ENCODE measurements at regions not wholly inside any gene's neighbourhood (a gene's known extent, or its start where the extent isn't known, plus 50 kb on each side); places are given as distances from the start of the nearest gene placed in this dataset.
A peak's percentile ranks its signal among the peaks of the same experiment; 100 is the strongest.

DNA sequence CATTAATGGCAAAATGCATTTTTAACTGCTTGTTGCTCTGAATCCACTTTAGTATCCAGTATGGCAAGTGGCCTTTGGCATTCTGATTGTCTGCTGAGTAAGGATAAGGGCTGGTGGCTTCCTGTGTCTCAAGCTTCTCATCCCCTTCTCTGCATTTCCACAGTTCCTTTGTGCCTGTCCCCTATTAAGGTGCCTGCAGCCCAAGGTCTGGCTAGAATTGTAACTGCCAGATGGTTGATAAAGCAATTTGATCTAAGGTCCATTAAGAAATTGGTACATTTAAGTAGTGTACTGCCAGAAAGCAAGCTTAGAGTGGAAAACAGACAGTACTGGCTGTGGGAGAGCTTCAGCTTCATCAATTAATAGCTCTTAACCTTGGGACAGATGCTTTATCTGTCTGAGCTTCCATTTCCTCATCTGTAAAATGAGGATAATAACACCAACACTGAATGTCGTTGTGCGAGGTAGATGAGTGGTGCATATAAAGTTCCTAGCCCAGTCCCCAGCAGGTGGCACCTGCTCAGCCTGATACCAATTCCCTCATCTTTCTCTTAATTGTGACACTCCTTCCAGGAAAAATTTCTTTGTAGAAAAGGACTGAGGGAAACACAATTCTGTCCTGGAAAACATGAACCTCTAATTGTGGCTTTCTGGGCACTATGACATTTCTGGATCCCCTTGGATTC lies 570.6 kb upstream of the GCFC2 start:
- intact Hi-C loops (cut with DNase I), result no loop called here
- peak in 4 of 42 donors; percentile 9 to 22 (median 16) for DNase-seq

DNA sequence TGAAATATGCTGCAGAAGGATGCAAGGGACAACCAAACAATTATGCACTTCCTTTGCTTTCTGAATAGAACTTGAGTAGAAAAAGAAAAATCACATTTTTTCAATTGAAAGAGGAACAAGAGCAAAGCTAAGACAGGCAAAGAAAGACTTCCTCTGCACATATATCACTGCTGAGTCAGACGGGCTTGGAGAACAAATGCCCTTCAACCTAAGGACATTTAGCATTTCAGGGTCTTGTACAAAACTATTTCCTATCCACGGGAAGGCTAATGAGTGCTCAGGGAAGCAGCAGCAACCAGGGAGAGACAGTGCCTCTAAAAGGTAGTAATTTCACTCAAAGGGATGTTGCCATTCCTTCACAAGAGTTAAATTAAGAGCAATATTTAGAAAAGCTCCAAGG lies 570.0 kb upstream of the GCFC2 start:
- intact Hi-C loops (cut with DNase I), result no loop called here
- no peak for DNase-seq

DNA sequence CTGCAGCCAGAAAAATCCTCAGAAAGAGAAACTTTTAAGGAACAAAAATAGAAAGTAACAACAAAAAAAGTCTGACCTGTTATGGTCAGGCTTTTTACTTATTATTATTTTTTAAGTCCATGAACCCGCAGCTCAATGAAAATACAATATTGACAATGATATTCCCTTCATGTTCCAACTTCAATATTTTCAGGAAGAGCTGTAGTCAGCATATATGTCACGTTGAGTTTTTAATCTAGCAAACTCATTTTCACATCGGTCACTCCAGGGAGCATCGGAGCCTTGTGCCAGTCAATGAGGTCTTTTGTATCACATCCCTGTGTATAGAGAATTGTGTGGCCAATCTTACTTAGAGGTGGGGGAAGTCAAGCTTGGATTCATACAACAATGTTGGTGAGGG lies 568.4 kb upstream of the GCFC2 start:
- intact Hi-C loops (cut with DNase I), result no loop called here
- DNase-seq, result no peak

DNA sequence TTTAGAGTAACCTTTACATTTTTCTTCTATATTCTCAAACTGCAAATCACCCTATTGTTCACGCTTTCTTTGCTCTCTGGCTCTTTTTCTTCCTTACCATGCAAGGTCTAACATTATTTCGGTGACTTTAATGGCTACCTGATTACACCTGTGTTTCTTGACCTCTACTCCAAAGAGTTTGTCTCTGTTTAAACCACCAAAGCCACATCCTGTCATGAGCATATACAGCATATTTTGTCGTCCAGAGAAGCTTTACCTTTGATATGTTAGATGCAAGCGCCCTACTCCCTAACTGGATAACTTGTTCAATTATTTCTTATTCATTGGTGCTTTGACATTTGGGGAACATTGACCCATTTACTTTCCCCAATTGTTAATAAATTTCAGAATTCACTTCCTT lies 565.1 kb upstream of the GCFC2 start:
- no peak for DNase-seq
- intact Hi-C loops (cut with DNase I), result no loop called here

DNA sequence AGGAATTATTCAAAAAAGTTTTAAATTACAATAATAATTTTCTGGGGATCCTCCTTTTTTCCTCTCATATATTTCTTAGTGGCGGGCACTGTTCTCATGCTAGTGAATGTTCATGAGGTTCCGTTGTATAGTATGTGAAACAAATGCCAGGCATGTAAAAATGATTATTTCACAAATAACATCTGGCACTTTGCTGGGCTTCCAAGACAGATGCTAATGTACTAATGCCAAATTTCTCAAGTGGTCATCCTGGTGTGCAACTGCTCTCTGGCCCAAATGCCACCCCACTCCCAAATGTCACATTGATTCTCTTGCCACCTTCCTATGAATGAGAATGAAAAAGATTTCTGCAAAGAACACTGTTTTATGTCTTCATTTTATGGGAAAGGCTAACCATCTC lies 564.0 kb upstream of the GCFC2 start:
- no peak for DNase-seq
- intact Hi-C loops (cut with DNase I), result no loop called here

DNA sequence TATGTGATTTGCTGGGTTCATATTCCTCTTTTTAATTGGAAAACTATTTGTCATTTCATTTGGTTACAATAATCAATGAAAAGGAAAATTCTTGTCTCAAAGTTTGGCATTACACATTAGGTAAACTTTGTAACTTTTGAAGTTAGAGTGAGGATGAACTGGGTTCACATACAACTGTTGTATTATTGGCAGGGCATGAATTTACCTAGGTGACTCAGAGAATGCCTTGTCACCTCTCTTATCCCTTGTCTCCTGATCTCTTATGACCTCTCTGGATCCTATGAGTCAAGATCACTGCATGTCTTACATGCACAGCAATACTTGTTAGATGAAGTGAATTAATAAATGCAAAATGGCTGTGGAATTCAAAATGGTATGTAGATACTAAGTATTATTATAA lies 563.4 kb upstream of the GCFC2 start:
- intact Hi-C loops (cut with DNase I), result no loop called here
- no peak for DNase-seq

DNA sequence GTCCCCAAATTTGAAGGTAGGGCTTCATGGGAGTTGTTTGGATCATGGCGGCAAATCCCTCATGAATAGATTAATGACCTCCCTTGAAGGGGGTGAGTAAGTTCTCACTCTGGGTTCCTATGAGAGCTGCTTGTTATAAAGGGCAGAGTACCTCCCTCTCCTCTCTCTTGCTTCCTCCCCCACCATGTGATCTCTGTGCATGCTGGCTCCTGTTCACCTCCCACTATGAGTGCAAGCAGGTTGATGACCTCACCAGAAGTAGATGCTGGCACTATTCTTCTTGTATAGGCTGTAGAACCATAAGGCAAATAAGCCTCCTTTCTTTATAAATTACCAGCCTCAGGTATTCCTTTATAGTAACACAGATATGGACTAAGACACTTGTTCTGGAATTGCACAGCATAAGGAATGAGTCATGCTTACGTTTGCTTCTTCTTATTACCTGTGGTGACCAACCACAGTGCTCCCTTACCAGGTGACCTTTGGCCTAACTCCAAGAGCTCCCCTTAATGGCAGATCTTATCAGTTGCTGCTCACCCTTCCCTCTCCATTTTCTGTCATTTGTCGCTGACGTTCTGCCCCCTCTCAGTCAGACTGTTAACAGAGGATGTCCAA lies 559.5 kb upstream of the GCFC2 start:
- DNase-seq, result no peak
- intact Hi-C loops (cut with DNase I), result no loop called here

DNA sequence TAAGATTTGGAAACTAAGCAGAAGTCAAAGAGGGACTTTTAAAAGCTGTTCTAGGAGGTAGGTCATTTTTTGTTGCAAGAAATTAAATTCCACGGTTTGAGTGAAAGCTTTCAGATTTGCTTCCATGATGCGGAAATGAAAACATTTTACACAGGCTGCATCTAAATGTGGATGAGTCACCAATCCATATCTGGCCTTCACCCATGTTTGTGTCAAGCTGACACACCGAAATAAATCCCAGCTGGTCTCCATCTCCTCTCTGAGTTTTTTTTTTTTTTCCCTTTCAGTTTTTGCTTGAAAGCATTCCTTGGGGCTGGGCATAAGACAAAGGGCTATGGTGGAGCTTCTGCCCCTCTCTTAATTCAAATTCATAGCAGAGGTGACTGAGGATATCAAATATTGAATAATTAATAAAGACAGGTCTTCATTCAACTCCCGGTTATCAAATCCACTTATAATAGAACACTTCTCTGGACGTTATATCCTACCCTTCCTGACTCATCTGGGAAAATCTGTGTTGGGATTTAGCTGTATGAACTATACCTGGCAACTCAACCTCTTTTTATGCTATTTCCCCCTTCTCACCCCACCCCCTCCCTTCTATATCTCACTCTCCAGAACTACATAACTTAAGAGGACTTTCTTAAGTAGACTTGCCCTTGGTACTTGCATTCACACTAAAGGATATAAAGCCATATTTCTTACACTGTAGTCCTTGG lies 558.3 kb upstream of the GCFC2 start:
- intact Hi-C loops (cut with DNase I), result no loop called here
- no peak for DNase-seq

DNA sequence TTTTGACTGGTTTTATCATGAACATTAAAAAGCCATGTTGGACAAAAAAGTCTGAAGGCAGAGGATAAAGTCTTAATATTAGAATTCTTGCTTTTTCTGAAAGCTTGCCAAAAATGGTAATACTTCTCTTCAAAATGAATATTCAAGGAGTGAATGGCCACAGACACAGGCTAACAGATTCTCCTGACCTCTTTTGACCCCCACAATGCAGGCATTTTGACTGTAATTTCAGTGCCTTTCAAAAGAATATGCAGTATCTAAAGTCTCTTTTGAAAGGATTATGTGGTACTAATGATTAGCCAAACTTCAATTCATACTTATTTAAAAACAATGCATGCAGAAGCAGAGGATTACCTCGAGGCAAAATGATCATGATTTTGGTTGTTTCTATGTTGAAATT lies 557.8 kb upstream of the GCFC2 start:
- intact Hi-C loops (cut with DNase I), result no loop called here
- DNase-seq, result no peak

DNA sequence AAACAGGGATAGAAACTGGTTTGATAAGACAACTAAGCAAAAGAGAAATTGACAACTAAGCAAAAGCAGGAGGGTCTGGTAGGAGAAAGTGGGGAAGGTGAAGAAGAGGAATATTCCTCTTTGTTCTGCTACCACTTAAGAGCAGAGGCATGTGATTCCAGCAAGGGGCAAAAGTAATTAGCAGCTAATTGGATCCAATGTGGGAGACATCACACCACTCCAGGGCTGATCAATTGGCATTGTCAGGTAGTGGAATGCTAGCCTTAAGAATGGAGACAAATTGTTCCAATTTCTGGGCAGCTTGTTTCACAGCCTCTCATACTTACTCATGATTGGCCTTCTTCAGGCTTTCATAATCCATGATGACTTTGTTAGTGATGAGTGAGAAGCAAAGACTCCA lies 547.1 kb upstream of the GCFC2 start:
- intact Hi-C loops (cut with DNase I), result no loop called here
- DNase-seq, result no peak

DNA sequence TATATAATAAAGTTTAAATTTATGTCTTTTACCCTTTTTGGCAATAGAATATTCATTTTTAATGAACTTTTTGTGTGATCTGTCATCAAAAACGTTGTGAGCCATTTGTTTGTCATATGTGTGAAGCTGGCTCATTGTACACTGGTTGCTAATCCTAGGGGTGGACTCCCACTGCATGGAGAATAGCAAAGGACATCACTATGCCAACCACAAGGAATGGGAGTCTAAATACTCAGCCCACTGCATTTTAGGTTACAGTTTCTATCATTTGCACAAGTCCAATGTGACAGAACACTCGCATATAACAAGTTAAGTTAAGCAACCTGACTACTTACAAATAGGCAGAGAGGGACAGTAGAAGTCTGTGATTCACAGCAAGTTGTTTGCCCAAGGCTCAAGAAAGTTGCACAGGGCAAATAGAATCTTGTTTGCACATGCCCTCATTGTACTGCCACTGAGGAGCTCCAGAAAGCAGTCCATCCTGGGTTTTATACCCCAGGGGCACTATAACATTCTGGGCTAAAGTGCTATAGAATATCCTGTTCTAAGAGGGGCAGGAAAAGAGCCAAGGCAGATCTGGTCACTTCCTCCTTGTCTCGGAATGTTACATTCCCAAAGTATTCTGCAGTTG lies 545.9 kb upstream of the GCFC2 start:
- intact Hi-C loops (cut with DNase I), result no loop called here
- no peak for DNase-seq

DNA sequence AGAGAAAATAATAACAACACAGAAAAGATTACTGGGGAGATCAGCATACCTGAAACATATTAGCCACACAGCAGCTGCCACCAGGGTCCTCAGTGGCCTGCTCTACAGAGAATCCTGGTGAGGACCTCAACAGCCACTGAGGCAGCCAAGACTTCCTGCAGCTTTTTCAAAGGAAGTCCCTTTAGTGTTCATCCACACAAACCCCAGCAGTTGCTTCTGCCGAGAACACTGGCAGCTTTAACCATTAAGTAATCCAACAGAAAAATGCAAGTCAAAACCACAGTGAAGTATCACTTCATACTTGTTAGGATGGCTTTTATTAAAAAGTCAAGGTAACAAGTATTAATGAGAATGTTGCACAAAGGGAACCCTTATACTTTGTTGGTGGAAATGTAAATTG lies 542.0 kb upstream of the GCFC2 start:
- intact Hi-C loops (cut with DNase I), result no loop called here
- DNase-seq, result no peak

DNA sequence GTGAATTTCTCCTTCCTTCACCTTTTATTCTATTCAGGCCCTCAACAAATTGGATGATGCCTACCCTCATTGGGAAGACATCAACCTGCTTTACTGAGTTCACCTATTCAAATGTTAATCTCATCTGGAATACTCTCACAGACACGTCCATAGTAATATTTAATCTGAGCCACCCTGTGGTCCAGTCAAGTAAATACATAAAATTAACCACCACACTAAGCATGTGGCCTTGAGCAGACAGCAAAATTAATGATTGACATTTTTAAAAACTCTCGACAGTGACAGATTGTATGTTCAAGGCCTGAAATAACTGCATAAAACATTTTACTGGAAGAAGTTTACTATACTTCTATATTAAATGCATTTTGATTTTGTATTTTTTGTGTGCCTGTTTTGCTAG lies 540.6 kb upstream of the GCFC2 start:
- no peak for DNase-seq
- intact Hi-C loops (cut with DNase I), result no loop called here

DNA sequence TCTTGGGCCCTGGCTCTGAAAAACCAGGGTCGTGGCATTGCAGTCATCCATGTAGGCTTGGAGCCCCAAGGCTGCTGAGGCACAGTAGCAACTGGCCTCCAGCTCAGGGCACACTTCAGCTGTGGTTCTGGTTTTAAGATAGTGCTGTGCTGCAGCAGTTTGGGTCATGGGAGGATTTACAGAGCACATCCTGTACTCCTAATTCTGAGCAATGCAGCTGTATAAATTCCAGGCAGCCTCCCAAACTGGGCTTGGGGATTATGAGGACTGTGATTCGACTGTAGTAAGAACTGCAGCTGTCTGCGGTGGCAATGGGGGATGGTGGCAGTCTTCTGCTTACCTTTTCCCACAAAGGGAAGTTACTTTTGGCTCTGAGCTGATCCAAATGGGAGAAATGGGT lies 536.3 kb upstream of the GCFC2 start:
- DNase-seq, result no peak
- intact Hi-C loops (cut with DNase I), result no loop called here

DNA sequence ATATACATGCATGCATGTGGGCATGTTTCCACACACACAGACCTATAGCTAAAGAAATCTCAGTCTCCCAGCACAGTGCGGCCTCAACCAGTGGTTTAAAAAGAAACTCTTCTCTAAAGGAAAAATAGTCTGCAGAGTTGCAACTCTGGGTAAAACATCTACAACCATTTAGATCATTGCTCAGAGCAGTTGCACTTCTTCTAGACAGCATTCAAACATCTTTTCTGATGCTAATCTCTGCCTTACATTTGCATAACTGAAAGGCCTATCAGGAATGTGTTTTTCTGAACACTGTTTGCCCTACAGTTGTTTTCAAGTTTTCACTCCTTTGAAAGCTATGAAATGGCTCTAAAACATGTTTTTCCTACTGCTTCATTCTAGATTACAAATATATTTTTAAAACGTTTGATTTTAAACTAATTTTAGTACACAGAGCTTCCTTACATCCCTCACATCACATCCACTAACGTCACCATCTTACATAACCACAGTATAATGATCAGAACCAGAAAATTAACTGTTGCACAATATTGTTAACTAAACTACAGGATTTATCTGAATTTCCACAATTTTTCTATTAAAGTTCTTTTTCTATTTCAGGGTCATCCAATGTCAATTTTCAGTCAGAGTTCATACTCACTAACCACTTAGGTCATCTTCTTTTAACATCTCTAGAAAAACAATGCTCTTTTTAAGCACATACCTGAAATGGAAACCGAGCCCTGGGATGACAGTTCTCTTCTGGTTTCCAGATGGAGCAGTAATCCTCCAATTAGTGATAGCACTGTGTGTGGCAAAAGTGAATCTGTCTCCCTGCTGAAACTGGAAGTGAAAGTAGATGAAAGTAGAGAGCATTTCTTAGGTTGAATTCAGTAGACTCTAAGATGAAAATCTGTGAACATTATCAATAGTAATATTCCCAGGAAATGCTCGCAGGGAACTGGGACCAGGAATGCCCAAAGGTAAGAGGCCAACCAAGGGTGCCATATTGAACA lies 501.6 kb upstream of the GCFC2 start:
- no peak for DNase-seq

DNA sequence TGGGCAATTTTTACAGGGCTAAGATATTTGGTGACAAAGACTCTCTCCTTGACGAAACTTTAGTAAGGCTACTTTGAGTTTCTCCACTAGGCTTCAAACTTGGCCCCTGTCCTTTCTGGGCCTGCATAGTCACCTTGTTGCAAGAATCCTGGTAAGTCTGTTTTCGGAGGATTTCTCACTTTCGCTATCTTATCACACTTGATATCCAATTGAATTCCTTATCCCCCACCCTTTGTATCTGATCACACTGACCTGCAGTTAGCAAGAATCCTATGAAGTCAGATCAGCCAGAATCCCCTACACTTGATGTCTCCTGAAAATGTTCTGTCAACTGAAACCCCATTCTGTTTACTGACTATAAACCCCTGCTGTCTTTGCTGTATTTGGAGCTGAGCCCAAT lies 499.8 kb upstream of the GCFC2 start:
- DNase-seq, result no peak

More for the DNA sequence above, 501.6 kb upstream of the GCFC2 start:
- intact Hi-C loops (cut with DNase I), result no loop called here

DNA sequence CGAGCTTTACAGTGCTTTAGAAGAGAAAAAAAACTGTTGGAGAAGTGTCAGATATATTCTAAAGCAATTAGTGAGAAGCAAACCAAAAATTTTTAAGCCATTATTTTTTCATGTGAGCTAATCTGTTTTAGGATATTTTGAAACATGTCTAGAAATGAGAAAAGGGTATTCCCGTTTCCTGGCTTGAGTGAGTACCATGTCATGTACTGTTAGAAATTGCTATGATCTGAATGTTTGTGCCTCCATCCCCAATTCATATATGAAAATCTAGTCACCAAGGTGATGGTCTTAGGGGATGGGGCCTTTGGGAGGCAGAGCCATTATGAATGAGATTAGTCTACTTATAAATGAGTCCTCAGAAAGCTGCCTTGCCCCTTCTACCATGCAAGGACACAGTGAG lies 493.3 kb upstream of the GCFC2 start:
- intact Hi-C loops (cut with DNase I), result no loop called here
- DNase-seq, result no peak

More for the DNA sequence above, 499.8 kb upstream of the GCFC2 start:
- intact Hi-C loops (cut with DNase I), result no loop called here

DNA sequence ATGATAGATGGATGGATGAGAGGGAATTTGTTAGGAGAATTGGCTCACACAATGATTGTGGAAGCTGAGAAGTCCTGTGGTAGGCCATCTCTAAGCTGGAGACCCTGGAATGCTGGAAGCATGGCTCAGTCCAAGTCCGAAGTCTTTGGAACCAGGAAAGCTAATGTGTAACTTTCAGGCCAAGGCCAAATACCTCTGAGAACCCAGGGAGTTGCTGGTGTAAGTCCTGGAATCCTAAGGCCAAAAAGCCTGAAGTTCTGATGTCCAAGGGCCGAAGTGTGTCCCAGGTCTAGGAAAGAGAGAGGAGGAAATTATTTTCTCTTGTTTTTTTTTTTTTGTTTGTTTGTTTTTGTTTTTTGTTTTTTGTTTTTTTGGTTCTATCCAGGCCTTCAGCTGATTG lies 492.2 kb upstream of the GCFC2 start:
- intact Hi-C loops (cut with DNase I), result no loop called here
- DNase-seq, result no peak

DNA sequence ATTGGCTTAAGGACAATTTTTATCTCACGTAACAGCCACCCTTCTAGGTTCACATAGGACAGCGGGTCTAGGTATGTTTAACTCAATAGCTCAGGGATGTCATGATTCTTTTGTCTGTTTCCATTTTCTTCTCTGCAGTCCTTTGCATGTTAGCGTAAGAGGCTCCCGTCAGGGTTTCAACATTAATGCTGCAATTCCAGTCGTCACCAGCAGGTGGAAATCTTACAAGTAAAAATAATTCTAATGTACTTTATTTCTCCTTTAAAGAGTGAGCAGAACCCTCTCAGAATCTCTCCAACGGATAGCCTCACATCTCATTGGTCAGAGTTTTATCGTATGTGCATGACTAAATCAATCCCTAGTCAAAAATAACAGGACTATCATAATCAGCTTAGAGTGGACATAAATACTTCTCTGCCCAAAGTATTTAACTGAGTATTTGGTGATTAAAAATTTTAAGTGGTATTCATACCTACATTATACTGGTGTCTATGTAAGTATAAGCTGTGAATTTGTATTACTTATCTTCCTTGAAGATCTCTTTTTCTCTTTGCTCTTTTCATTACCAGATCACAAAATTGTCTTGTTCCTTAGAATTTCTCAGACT lies 487.2 kb upstream of the GCFC2 start:
- intact Hi-C loops (cut with DNase I), result no loop called here
- DNase-seq, result peak in 38 of 42 donors; percentile 4 to 86 (median 56)

All from head of caudate nucleus (tissue), 42 donors.